ENCODE measurements at regions not wholly inside any gene's neighbourhood (a gene's known extent, or its start where the extent isn't known, plus 50 kb on each side); places are given as distances from the start of the nearest gene placed in this dataset.

- Histone ChIP-seq H3K27ac (ENCODE audit: low read depth in 1 of 2, low read length in 2 of 2) (no peak overlapping the region), H3K36me3 (replicated peaks in 1 of 2; ENCODE audit: control insufficient read depth in 1 of 2, insufficient read depth in 2 of 2, low read length in 2 of 2) (no peaks in the 10 kb centered on the region), H3K4me1 (ENCODE audit: control insufficient read depth in 1 of 2, insufficient read depth in 2 of 2, low read length in 2 of 2) (no peaks in the 10 kb centered on the region), H3K9me3 (replicated peaks in 1 of 2; ENCODE audit: control insufficient read depth in 1 of 2, insufficient read depth in 1 of 2, low read length in 2 of 2) (peaks cover 0 to 6% of the 10 kb centered on the region in 2 donors), H3K27me3 (ENCODE audit: control insufficient read depth in 2 of 2, insufficient read depth in 2 of 2, low read length in 2 of 2) (peaks cover 0 to 4% of the 10 kb centered on the region in 2 donors), H3K4me2 (replicated peaks; ENCODE audit: extremely low read depth, low read length, poor library complexity, severe bottlenecking) (no peak overlapping the region), H3K4me3 (replicated peaks in 1 of 3; ENCODE audit: low read depth in 2 of 3, low read length in 3 of 3) (no peak overlapping the region), H2AFZ (ENCODE audit: insufficient read depth, low read depth, low read length, poor library complexity, severe bottlenecking) (no peak overlapping the region), H3K9ac (ENCODE audit: insufficient read depth, low read length, poor library complexity, severe bottlenecking) (no peak overlapping the region), H4K20me1 (ENCODE audit: insufficient read depth, low read length) (no peaks in the 10 kb centered on the region), H3K79me2 (ENCODE audit: insufficient read depth, low read length) (no peaks in the 10 kb centered on the region)
- Mint-ChIP-seq H3K27ac (no peak overlapping the region), H3K27me3 (ENCODE audit: low read depth in 3 of 3) (peaks cover 5 to 26% (median 7%) of the 10 kb centered on the region in 3 donors), H3K36me3 (no peaks in the 10 kb centered on the region), H3K4me3 (no peak overlapping the region), H3K9me3 (peaks cover 2 to 13% (median 6%) of the 10 kb centered on the region in 7 donors), H3K4me1 (no peaks in the 10 kb centered on the region)
- DNase-seq = no peak
- 45% methylated on average over 4 of the region's 26 CpGs for WGBS (ENCODE audit: insufficient coverage)
- intact Hi-C loops (cut with micrococcal nuclease) = no loop called here
- TF ChIP-seq CTCF (IDR thresholded peaks at IDR 0.05) = no peak
Observed at GRCh38 chr14:104383088-104383995, 196.2 kb upstream of the C14orf180 start.

GRCh38 chr14:104383996-104384775 is 195.4 kb upstream of the C14orf180 start:
- Mint-ChIP-seq H3K27me3 (ENCODE audit: low read depth in 3 of 3) (peaks cover 5 to 26% (median 5%) of the 10 kb centered on the region in 3 donors), H3K27ac (no peak overlapping the region), H3K9me3 (peaks cover 2 to 13% (median 6%) of the 10 kb centered on the region in 7 donors), H3K4me1 (no peaks in the 10 kb centered on the region), H3K36me3 (no peaks in the 10 kb centered on the region), H3K4me3 (peak overlapping the region in 1 of 2 donors; percentile 39)
- Histone ChIP-seq H3K9ac (ENCODE audit: insufficient read depth, low read length, poor library complexity, severe bottlenecking) (no peak overlapping the region), H3K36me3 (replicated peaks in 1 of 2; ENCODE audit: control insufficient read depth in 1 of 2, insufficient read depth in 2 of 2, low read length in 2 of 2) (no peaks in the 10 kb centered on the region), H2AFZ (ENCODE audit: insufficient read depth, low read depth, low read length, poor library complexity, severe bottlenecking) (no peak overlapping the region), H3K4me2 (replicated peaks; ENCODE audit: extremely low read depth, low read length, poor library complexity, severe bottlenecking) (no peak overlapping the region), H3K4me1 (ENCODE audit: control insufficient read depth in 1 of 2, insufficient read depth in 2 of 2, low read length in 2 of 2) (no peaks in the 10 kb centered on the region), H3K4me3 (replicated peaks in 1 of 3; ENCODE audit: low read depth in 2 of 3, low read length in 3 of 3) (no peak overlapping the region), H3K79me2 (ENCODE audit: insufficient read depth, low read length) (no peaks in the 10 kb centered on the region), H4K20me1 (ENCODE audit: insufficient read depth, low read length) (no peaks in the 10 kb centered on the region), H3K9me3 (replicated peaks in 1 of 2; ENCODE audit: control insufficient read depth in 1 of 2, insufficient read depth in 1 of 2, low read length in 2 of 2) (peaks cover 0 to 6% of the 10 kb centered on the region in 2 donors), H3K27me3 (ENCODE audit: control insufficient read depth in 2 of 2, insufficient read depth in 2 of 2, low read length in 2 of 2) (peaks cover 0 to 4% of the 10 kb centered on the region in 2 donors), H3K27ac (ENCODE audit: low read depth in 1 of 2, low read length in 2 of 2) (no peak overlapping the region)
- DNase-seq = no peak
- 60% methylated on average over 19 of the region's 19 CpGs for WGBS (ENCODE audit: insufficient coverage)
- TF ChIP-seq CTCF (IDR thresholded peaks at IDR 0.05) = no peak
- intact Hi-C loops (cut with micrococcal nuclease) = no loop called here

Measured in CD14-positive monocyte (primary cell).